CD4-positive, alpha-beta T cell (primary cell): ENCODE measurements at regions not wholly inside any gene's neighbourhood (a gene's known extent, or its start where the extent isn't known, plus 50 kb on each side); places are given as distances from the start of the nearest gene placed in this dataset.

Experiments used
- ATAC-seq: fragments of 200-7000 bp; cut with Tn5 transposase; one replicate; pipeline ENCODE4 v1.10.0; 2022; ENCODE audit warnings: mild to moderate bottlenecking; ENCODE audit not compliant: poor library complexity
- CTCF ChIA-PET: fragments of 350-600 bp; sonication (Branson Sonifier 250); formaldehyde crosslinking; loops from one replicate; lab custom pipeline; 2021; ENCODE audit warnings: antibody characterized with exemption, inconsistent platforms; lab: Charles Lee
- POLR2A ChIA-PET: fragments of 350-600 bp; sonication (Branson Sonifier 250); formaldehyde crosslinking; loops from one replicate; lab custom pipeline; 2021; ENCODE audit warnings: antibody characterized with exemption, inconsistent platforms; lab: Charles Lee
- DNase-seq, 14 experiments: peaks; one replicate each; pipeline ENCODE4 v3.0.0-alpha.2; 2013 to 2020; ENCODE audit warnings: mixed read lengths in 2 of 14
- H3K27ac ChIP-seq, 2 donors: one replicate each; pipeline versions ENCODE4 v1.5.1 to v1.7.0; 2013; ENCODE audit warnings: low read length in 2 of 2, low read depth in 1 of 2, mild to moderate bottlenecking in 1 of 2
- H3K27me3 ChIP-seq, 2 experiments: 1 replicate in 1 of 2; 2 replicates in 1 of 2; pipeline versions ENCODE4 v1.6.1 to v1.7.0; 2013; ENCODE audit warnings: low read length in 2 of 2, control low read depth in 1 of 2, mild to moderate bottlenecking in 1 of 2, moderate library complexity in 1 of 2; ENCODE audit not compliant: insufficient read depth in 2 of 2, control insufficient read depth in 1 of 2
- H3K36me3 ChIP-seq: one replicate; pipeline ENCODE4 v1.6.1; 2013; ENCODE audit warnings: low read length, control low read depth; ENCODE audit not compliant: insufficient read depth
- H3K4me1 ChIP-seq: one replicate; pipeline ENCODE4 v1.6.1; 2013; ENCODE audit warnings: low read length, control low read depth; ENCODE audit not compliant: insufficient read depth
- H3K4me3 ChIP-seq: one replicate; pipeline ENCODE4 v1.5.1; 2013; ENCODE audit warnings: mild to moderate bottlenecking, low read length, moderate library complexity
- H3K9me3 ChIP-seq, 2 experiments: 1 replicate in 1 of 2; 2 replicates in 1 of 2; pipeline versions ENCODE4 v1.6.1 to v1.7.0; 2013; ENCODE audit warnings: low read length in 2 of 2, mild to moderate bottlenecking in 2 of 2, control low read depth in 1 of 2, moderate library complexity in 1 of 2; ENCODE audit not compliant: control insufficient read depth in 1 of 2, insufficient read depth in 1 of 2
- H3K27ac Mint-ChIP-seq: one replicate; pipeline ENCODE4 v1.8.0; 2020; ENCODE audit warnings: mixed read lengths
- H3K27me3 Mint-ChIP-seq: one replicate; pipeline ENCODE4 v1.8.0; 2021; ENCODE audit warnings: mixed read lengths
- H3K36me3 Mint-ChIP-seq: one replicate; pipeline ENCODE4 v1.8.0; 2021; ENCODE audit warnings: low read depth, mixed read lengths
- H3K4me1 Mint-ChIP-seq: one replicate; pipeline ENCODE4 v1.8.0; 2021; ENCODE audit warnings: low read depth, mixed read lengths
- H3K4me3 Mint-ChIP-seq: one replicate; pipeline ENCODE4 v1.8.0; 2020; ENCODE audit warnings: mild to moderate bottlenecking, mixed read lengths
- H3K9me3 Mint-ChIP-seq: one replicate; pipeline ENCODE4 v1.8.0; 2020; ENCODE audit warnings: mixed read lengths
- intact Hi-C, 2 experiments: fragments of 100-400 bp; cut with DNase I in 1 of 2; cut with micrococcal nuclease in 1 of 2; formaldehyde crosslinking; loops; one replicate each; pipeline versions ENCODE4 v1.15.1 to v1.9.0; 2023 to 2025; cut with DNase I, micrococcal nuclease
- TF ChIP-seq, protein P1 (sequence below): fragments of 200-600 bp; IDR thresholded peaks from one replicate; pipeline ENCODE4 v1.8.0; 2022; ENCODE audit warnings: antibody characterized with exemption, mild to moderate bottlenecking

GRCh38 chr6:91083211-91083610 lies 496.3 kb upstream of the MAP3K7 start:
- ATAC-seq (no peak), DNase-seq (no peak)
- Mint-ChIP-seq H3K9me3 (no peaks in the 10 kb centered on the region), H3K27ac (no peak overlapping the region), H3K4me3 (no peak overlapping the region), H3K27me3 (no peaks in the 10 kb centered on the region), H3K36me3 (no peaks in the 10 kb centered on the region), H3K4me1 (no peaks in the 10 kb centered on the region)
- no peaks in the 10 kb centered on the region for H3K27me3 ChIP-seq
- H3K4me1 ChIP-seq = no peaks in the 10 kb centered on the region
- H3K27ac ChIP-seq = no peak overlapping the region
- ChIA-PET POLR2A (no interaction called here), CTCF (no interaction called here)
- no peak overlapping the region for H3K4me3 ChIP-seq
- intact Hi-C loops = no loop called here
- TF ChIP-seq, protein P1, sequence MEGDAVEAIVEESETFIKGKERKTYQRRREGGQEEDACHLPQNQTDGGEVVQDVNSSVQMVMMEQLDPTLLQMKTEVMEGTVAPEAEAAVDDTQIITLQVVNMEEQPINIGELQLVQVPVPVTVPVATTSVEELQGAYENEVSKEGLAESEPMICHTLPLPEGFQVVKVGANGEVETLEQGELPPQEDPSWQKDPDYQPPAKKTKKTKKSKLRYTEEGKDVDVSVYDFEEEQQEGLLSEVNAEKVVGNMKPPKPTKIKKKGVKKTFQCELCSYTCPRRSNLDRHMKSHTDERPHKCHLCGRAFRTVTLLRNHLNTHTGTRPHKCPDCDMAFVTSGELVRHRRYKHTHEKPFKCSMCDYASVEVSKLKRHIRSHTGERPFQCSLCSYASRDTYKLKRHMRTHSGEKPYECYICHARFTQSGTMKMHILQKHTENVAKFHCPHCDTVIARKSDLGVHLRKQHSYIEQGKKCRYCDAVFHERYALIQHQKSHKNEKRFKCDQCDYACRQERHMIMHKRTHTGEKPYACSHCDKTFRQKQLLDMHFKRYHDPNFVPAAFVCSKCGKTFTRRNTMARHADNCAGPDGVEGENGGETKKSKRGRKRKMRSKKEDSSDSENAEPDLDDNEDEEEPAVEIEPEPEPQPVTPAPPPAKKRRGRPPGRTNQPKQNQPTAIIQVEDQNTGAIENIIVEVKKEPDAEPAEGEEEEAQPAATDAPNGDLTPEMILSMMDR = no peak
- no peaks in the 10 kb centered on the region for H3K36me3 ChIP-seq
- peaks cover 0 to 3% of the 10 kb centered on the region in 2 experiments for H3K9me3 ChIP-seq

- H3K9me3 Mint-ChIP-seq = no peaks in the 10 kb centered on the region
- Histone ChIP-seq H3K27me3 (no peaks in the 10 kb centered on the region), H3K4me1 (no peaks in the 10 kb centered on the region), H3K36me3 (no peaks in the 10 kb centered on the region), H3K27ac (no peak overlapping the region), H3K9me3 (peaks cover 0 to 3% of the 10 kb centered on the region in 2 experiments), H3K4me3 (no peak overlapping the region)
- no peak overlapping the region for H3K4me3 Mint-ChIP-seq
- ATAC-seq = no peak
- no peak overlapping the region for H3K27ac Mint-ChIP-seq
- TF ChIP-seq, protein P1 = no peak
- H3K4me1 Mint-ChIP-seq = no peaks in the 10 kb centered on the region
- ChIA-PET POLR2A (no interaction called here), CTCF (no interaction called here)
- no peaks in the 10 kb centered on the region for H3K36me3 Mint-ChIP-seq
- intact Hi-C loops = no loop called here
- no peaks in the 10 kb centered on the region for H3K27me3 Mint-ChIP-seq
- no peak for DNase-seq
Measured at GRCh38 chr6:91082311-91082832, 495.5 kb upstream of the MAP3K7 start.

DNA sequence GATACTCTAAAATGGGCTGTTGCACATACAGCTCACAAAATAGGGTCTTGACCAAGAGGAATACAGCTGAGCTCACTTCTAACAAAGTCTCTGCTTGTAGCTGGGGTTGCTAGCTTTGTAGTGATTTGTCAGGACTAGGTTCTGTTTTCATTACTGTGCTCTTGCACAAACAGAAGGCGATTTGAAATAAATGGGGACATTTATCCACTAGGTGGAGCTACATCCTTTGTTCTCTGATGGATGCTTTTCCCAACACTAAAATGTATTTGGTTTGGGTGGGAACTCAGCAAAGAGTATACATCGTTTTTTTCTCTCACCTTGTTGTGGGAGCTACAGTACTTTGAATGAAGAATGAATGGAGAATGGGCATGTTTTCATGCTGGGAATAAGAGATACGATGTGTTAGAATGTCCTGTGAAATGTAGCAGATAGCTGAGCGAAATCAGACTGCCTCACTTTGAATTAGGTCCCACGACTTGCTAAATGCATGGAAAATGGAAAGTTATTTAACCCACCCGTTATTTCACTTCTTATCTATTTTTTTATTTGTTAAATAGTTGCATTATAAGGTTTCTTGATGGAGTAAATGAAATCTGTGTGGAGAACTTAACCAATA lies 494.7 kb upstream of the MAP3K7 start:
- no peak overlapping the region for H3K4me3 Mint-ChIP-seq
- no peaks in the 10 kb centered on the region for H3K36me3 ChIP-seq
- intact Hi-C loops = no loop called here
- H3K27ac ChIP-seq = no peak overlapping the region
- DNase-seq = peak in 2 of 14 experiments; percentile 2 to 3
- TF ChIP-seq, protein P1 = peak; percentile 58
- ChIA-PET CTCF (no interaction called here), POLR2A (no interaction called here)
- no peaks in the 10 kb centered on the region for H3K36me3 Mint-ChIP-seq
- no peaks in the 10 kb centered on the region for H3K9me3 Mint-ChIP-seq
- H3K27me3 ChIP-seq = no peaks in the 10 kb centered on the region
- H3K4me1 Mint-ChIP-seq = no peaks in the 10 kb centered on the region
- H3K27ac Mint-ChIP-seq = no peak overlapping the region
- no peaks in the 10 kb centered on the region for H3K4me1 ChIP-seq
- no peak overlapping the region for H3K4me3 ChIP-seq
- no peak for ATAC-seq
- H3K27me3 Mint-ChIP-seq = no peaks in the 10 kb centered on the region
- H3K9me3 ChIP-seq = peaks cover 0 to 3% of the 10 kb centered on the region in 2 experiments
